ENCODE measurements at regions not wholly inside any gene's neighbourhood (a gene's known extent, or its start where the extent isn't known, plus 50 kb on each side); places are given as distances from the start of the nearest gene placed in this dataset.
"Not testable (repeated sequence)": the region's sequence is repeated elsewhere in the genome, so short reads cannot be mapped to it uniquely, and the experiment has no call there.

GRCh38 chr6:47425724-47426123 lies 51.9 kb upstream of the CD2AP start:
- POLR2A ChIA-PET: not testable (repeated sequence)

GRCh38 chr6:47426524-47427302 lies 50.9 kb upstream of the CD2AP start:
- POLR2A ChIA-PET: no interaction called here
- Mint-ChIP-seq H3K36me3 (peaks cover 0 to 38% (median 3%) of the 10 kb centered on the region in 3 donors), H3K4me1 (no peaks in the 10 kb centered on the region), H3K9me3 (peaks cover 22 to 41% (median 25%) of the 10 kb centered on the region in 5 donors), H3K4me3 (peak overlapping the region in 1 of 7 donors; percentile 5), H3K27me3 (peaks cover 0 to 4% of the 10 kb centered on the region in 2 donors), H3K27ac (no peak overlapping the region)
- Histone ChIP-seq H3K27ac (ENCODE audit: low read depth, low read length) (no peak overlapping the region), H3K36me3 (ENCODE audit: insufficient read depth, low read length) (no peaks in the 10 kb centered on the region), H3K4me1 (ENCODE audit: insufficient read depth, low read length) (no peaks in the 10 kb centered on the region), H3K9me3 (ENCODE audit: low read length) (no peaks in the 10 kb centered on the region), H3K27me3 (ENCODE audit: insufficient read depth, low read length, poor library complexity, severe bottlenecking) (no peaks in the 10 kb centered on the region), H3K4me3 (ENCODE audit: low read length) (no peak overlapping the region)
- CTCF ChIA-PET: no interaction called here
- no peak for DNase-seq

More at GRCh38 chr6:47425724-47426123, 51.9 kb upstream of the CD2AP start:
- H3K27ac Mint-ChIP-seq; CTCF ChIA-PET; H3K9me3 ChIP-seq (ENCODE audit: low read length); H3K27me3 ChIP-seq (ENCODE audit: insufficient read depth, low read length, poor library complexity, severe bottlenecking); H3K27ac ChIP-seq (ENCODE audit: low read depth, low read length); H3K4me1 Mint-ChIP-seq; H3K4me1 ChIP-seq (ENCODE audit: insufficient read depth, low read length); H3K4me3 ChIP-seq (ENCODE audit: low read length); H3K36me3 ChIP-seq (ENCODE audit: insufficient read depth, low read length); H3K27me3 Mint-ChIP-seq; DNase-seq; H3K4me3 Mint-ChIP-seq: not testable (repeated sequence)
- peaks cover 0 to 30% (median under 1%) of the 10 kb centered on the region in 3 donors for H3K36me3 Mint-ChIP-seq
- H3K9me3 Mint-ChIP-seq: peaks cover 15 to 37% (median 19%) of the 10 kb centered on the region in 5 donors

- POLR2A ChIA-PET: no interaction called here
- CTCF ChIA-PET: no interaction called here
- no peaks in the 10 kb centered on the region for H3K27me3 ChIP-seq (ENCODE audit: insufficient read depth, low read length, poor library complexity, severe bottlenecking)
- DNase-seq: no peak
- H3K4me1 ChIP-seq (ENCODE audit: insufficient read depth, low read length): no peaks in the 10 kb centered on the region
- H3K9me3 Mint-ChIP-seq: peaks cover 22 to 41% (median 25%) of the 10 kb centered on the region in 5 donors
- peaks cover 0 to 42% (median 3%) of the 10 kb centered on the region in 3 donors for H3K36me3 Mint-ChIP-seq
- H3K4me3 ChIP-seq (ENCODE audit: low read length): no peak overlapping the region
- no peaks in the 10 kb centered on the region for H3K9me3 ChIP-seq (ENCODE audit: low read length)
- no peaks in the 10 kb centered on the region for H3K4me1 Mint-ChIP-seq
- no peak overlapping the region for H3K4me3 Mint-ChIP-seq
- peaks cover 0 to 5% of the 10 kb centered on the region in 2 donors for H3K27me3 Mint-ChIP-seq
- H3K27ac ChIP-seq (ENCODE audit: low read depth, low read length): no peak overlapping the region
- no peaks in the 10 kb centered on the region for H3K36me3 ChIP-seq (ENCODE audit: insufficient read depth, low read length)
- no peak overlapping the region for H3K27ac Mint-ChIP-seq
Measured at GRCh38 chr6:47427680-47428079, 49.9 kb upstream of the CD2AP start.
